Sigmoid colon (tissue), 4 donors: ENCODE measurements at regions not wholly inside any gene's neighbourhood (a gene's known extent, or its start where the extent isn't known, plus 50 kb on each side); places are given as distances from the start of the nearest gene placed in this dataset.

Experiments used
- CTCF ChIP-seq, 4 experiments: fragments of 450-650 bp in 3 of 4; fragments of 200-600 bp in 1 of 4; IDR thresholded peaks; one replicate each; pipeline ENCODE4 v1.5.1; 2016 to 2019; ENCODE audit warnings: antibody characterized with exemption in 4 of 4, mild to moderate bottlenecking in 3 of 4, moderate library complexity in 2 of 4
- POLR2AphosphoS5 ChIP-seq, 4 donors: sonication (generic); formaldehyde crosslinking; IDR thresholded peaks; one replicate each; pipeline ENCODE4 v1.6.1; 2017; ENCODE audit warnings: antibody characterized with exemption in 4 of 4

DNA sequence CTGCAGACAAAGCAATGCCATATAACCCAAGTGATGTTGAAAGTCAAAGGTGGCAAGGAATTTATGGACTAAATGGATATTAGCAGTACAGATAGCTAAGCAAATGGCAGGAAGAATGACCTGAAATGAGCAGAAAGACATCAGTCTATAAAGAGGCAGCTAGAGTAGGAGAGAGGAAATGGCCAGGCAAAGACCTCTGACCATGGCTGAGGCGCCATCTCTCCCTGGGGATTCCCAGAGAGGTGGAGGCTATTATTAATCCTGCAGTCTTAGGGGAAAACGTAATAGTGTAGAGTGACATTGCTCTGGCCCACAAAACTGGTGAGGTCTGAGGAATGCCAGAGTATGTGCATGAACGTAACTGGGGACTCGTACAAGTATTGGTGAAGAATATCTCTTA, 563.6 kb upstream of the PRMT6 start:
- no peak for TF ChIP-seq CTCF (IDR thresholded peaks at IDR 0.05)
- no peak for TF ChIP-seq POLR2AphosphoS5 (IDR thresholded peaks at IDR 0.05)
